ENCODE measurements at regions not wholly inside any gene's neighbourhood (a gene's known extent, or its start where the extent isn't known, plus 50 kb on each side); places are given as distances from the start of the nearest gene placed in this dataset.
A peak's percentile ranks its signal among the peaks of the same experiment; 100 is the strongest.
"Not testable (repeated sequence)": the region's sequence is repeated elsewhere in the genome, so short reads cannot be mapped to it uniquely, and the experiment has no call there.

DNA sequence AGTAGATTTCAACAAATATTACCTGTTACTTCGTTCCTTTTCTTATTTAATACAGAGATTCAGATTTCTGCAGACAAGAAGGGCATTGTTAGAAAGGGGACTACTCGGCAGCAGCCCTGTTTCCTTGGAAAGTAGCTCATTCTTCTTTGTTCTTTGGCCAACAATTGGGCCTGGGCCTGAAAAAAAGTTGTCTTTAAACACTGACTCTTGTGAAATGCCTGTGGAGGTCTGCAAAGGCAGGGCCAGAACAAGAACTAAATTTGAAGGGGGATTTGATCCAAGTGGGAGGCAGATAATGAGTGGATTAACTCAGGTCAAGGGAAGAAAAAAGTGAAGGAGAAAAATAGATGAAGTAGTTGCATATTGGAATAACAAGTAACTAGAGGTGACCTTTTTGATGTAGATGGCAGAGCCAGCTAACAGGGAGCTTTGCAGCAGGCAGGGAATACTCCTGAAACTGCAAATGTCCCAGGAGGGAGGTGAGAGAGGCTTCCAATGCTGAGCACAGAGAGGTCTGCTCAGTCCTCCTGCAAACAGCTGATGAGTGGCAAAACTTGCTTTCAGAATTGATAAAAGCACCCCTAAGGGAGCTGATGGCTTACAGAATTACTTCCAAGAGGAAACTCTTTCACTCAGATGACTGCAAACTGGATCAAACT lies 393.2 kb upstream of the HS3ST1 start:
- no peak for DNase-seq (ENCODE audit: low read depth in 2 of 2)
- TF ChIP-seq, protein P1, sequence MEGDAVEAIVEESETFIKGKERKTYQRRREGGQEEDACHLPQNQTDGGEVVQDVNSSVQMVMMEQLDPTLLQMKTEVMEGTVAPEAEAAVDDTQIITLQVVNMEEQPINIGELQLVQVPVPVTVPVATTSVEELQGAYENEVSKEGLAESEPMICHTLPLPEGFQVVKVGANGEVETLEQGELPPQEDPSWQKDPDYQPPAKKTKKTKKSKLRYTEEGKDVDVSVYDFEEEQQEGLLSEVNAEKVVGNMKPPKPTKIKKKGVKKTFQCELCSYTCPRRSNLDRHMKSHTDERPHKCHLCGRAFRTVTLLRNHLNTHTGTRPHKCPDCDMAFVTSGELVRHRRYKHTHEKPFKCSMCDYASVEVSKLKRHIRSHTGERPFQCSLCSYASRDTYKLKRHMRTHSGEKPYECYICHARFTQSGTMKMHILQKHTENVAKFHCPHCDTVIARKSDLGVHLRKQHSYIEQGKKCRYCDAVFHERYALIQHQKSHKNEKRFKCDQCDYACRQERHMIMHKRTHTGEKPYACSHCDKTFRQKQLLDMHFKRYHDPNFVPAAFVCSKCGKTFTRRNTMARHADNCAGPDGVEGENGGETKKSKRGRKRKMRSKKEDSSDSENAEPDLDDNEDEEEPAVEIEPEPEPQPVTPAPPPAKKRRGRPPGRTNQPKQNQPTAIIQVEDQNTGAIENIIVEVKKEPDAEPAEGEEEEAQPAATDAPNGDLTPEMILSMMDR (IDR thresholded peaks at IDR 0.05; ENCODE audit: low read depth, low read length), result no peak

DNA sequence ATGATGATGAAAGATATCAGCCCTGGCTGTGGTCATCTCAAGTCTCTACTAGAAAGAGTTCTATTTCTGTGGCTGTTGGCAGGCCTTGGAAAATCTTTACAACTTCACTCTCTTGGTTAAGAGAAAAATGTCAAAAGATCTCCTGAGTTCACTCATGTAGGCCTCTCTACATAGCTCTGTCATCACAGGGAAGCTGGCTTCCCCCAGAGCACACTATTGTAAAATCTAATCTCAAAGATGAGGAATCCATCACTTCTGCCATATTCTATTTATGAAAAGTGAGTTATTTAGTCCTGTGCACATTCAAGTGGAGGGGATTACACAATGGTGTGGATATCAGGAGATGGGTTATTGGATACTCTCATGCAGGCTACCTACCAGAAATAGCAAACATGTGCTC lies 388.4 kb upstream of the HS3ST1 start:
- TF ChIP-seq, protein P1 (IDR thresholded peaks at IDR 0.05; ENCODE audit: low read depth, low read length), result no peak
- DNase-seq (ENCODE audit: low read depth in 2 of 2), result no peak
- H3K4me3 ChIP-seq (replicated peaks in 1 of 2; ENCODE audit: low read depth in 2 of 2, low read length in 2 of 2), result no peak overlapping the region

More for the DNA sequence above, 393.2 kb upstream of the HS3ST1 start:
- no peak overlapping the region for H3K4me3 ChIP-seq (replicated peaks in 1 of 2; ENCODE audit: low read depth in 2 of 2, low read length in 2 of 2)

DNA sequence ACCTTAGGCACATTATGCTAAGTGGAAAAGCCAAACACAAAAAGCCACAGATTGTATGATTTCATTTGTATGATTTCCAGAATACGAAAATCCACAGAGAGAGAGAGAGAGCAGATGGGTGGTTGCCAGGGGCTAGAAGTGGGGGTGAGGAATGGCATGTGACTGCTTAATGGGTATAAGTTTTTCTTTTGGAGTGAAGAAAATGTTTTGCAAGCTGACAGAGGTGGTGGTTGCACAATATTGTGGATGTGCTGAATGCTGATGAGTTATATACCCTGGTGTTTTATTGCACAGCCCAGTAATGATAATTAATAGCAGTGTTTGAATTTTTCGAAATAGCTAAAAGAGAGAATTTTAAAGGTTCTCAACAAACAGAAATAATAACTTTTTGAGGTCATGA lies 386.1 kb upstream of the HS3ST1 start:
- DNase-seq (ENCODE audit: low read depth in 2 of 2), result peak; percentile 4 to 81
- no peak overlapping the region for H3K4me3 ChIP-seq (replicated peaks in 1 of 2; ENCODE audit: low read depth in 2 of 2, low read length in 2 of 2)
- TF ChIP-seq, protein P1 (IDR thresholded peaks at IDR 0.05; ENCODE audit: low read depth, low read length), result no peak

DNA sequence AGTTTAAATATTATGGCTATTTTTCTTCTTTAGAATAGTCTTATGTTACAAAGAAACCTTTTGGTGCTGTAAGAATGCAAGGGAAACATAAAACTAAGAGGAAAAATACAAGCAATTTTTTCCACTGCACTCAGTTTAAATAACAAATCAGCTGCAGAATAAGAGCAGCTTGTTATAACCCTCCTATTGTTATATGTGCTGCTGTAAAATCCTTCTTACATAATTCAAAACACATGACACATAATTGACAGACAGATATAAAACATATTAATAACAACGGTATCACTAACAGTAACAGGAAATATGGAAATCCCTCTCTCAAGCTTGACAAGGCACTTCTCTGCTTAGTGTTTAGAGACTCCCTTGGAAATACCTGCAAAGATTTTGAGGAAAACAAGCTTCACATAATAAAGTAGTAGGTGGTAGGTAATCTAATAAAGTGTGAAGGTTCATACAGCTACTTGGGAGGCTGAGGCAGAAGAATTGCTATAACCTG lies 385.3 kb upstream of the HS3ST1 start:
- TF ChIP-seq, protein P1 (IDR thresholded peaks at IDR 0.05; ENCODE audit: low read depth, low read length), result no peak

DNA sequence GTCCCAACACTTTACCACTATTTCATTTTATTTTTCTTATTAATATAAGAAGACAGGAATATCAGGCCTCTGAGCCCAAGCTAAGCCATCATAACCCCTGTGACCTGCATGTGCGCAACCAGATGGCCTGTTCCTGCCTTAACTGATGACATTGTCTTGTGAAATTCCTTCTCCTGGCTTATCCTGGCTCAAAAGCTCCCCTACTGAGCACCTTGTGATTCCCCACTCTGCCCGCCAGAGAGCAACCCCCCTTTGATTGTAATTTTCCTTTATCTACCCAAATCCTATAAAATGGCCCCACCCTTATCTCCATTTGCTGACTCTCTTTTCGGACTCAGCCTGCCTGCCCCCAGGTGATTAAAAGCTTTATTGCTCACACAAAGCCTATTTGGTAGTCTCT lies 382.8 kb upstream of the HS3ST1 start:
- not testable (repeated sequence) for H3K4me3 ChIP-seq (replicated peaks in 1 of 2; ENCODE audit: low read depth in 2 of 2, low read length in 2 of 2); DNase-seq (ENCODE audit: low read depth in 2 of 2)

More for the DNA sequence above, 385.3 kb upstream of the HS3ST1 start:
- no peak overlapping the region for H3K4me3 ChIP-seq (replicated peaks in 1 of 2; ENCODE audit: low read depth in 2 of 2, low read length in 2 of 2)
- DNase-seq (ENCODE audit: low read depth in 2 of 2), result no peak

DNA sequence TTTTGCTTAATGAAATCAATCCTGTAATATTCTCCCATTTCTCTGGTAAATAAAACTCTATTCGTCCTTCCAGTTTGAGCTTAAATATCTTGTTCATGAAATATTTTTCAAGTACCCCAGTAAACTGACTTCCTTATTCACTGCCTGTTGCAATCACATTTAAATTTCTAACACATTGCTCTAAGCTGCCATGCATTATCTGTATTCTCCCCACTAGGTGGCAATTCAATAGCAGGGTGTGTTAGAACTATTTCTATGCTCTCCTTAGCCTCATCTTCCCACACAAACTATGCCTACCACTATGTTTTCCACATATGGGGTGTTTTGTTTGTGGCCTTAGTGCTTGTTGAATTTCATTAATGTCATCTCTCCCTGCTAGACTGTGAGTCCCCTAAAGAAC lies 377.1 kb upstream of the HS3ST1 start:
- TF ChIP-seq, protein P1 (IDR thresholded peaks at IDR 0.05; ENCODE audit: low read depth, low read length), result peak; percentile 60
- peak; percentile 54 to 89 for DNase-seq (ENCODE audit: low read depth in 2 of 2)
- no peak overlapping the region for H3K4me3 ChIP-seq (replicated peaks in 1 of 2; ENCODE audit: low read depth in 2 of 2, low read length in 2 of 2)

DNA sequence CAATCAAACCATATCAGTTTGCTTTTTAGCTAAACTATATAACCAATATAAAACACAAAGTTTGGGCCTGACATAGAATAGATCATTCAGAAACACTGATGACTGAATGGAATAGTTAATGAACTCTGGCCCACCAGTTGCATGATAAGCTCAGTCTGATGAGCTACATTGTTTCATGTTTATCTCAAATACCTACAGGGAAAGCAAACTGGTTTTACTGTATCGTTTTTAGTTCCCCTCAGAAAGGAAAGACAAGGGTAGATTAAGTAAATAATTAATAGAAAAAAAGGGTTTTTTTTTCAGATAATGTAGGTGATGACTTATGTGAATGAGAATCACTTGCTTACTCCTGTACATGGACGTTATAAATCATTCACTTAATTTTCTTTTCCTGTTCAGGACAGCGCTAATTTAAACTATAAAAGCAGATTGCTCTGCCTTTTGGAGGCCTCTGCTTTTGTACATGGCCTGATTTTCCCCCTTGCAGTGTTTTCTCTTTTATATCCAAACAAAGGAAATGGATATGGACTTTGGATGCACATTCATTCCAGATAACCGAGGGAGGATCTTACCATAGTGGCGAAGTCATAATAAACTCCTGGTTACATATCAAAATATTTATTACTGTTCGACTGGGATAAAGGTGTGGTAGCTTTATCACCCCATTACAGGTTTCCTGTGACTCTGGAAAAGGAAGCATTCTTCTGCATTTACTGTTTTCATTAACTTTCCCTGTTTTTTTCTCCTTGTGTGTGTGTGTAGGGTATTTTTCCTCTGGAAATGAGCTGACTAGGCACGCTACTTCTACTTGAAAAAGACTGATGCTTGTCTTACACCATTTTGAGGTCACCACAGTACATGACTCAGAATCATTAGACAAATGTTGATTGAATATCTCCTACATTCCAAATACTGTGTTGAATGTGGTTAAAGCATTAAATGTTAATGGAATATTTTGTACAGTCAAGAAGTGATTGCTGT lies 373.1 kb upstream of the HS3ST1 start:
- TF ChIP-seq, protein P1 (IDR thresholded peaks at IDR 0.05; ENCODE audit: low read depth, low read length), result no peak
- DNase-seq (ENCODE audit: low read depth in 2 of 2), result no peak
- no peak overlapping the region for H3K4me3 ChIP-seq (replicated peaks in 1 of 2; ENCODE audit: low read depth in 2 of 2, low read length in 2 of 2)

All from cardiac fibroblast (primary cell).